ENCODE measurements at regions not wholly inside any gene's neighbourhood (a gene's known extent, or its start where the extent isn't known, plus 50 kb on each side); places are given as distances from the start of the nearest gene placed in this dataset.
"Not testable (repeated sequence)": the region's sequence is repeated elsewhere in the genome, so short reads cannot be mapped to it uniquely, and the experiment has no call there.

DNA sequence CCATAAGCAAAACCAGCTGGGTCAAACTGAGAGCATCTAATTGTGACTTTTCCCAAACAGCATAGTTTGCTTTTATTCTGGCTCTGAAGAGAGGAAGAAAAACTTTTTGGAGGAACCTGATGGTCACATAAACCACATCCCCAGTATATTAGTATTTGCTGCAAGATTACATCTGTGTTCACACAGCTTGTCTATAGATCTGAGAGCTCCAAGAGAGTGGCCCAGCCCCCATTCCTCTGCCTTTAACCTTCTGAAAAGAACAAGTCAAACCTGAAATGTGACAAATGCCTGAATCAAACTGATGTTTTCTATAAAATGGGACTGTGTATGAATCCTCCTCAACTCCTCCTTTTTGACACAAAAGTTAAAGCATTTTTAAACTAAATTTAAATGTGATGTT lies 435.2 kb downstream of the ZNF479 start:
- intact Hi-C loops (cut with DNase I); H3K9me3 ChIP-seq: not testable (repeated sequence)

DNA sequence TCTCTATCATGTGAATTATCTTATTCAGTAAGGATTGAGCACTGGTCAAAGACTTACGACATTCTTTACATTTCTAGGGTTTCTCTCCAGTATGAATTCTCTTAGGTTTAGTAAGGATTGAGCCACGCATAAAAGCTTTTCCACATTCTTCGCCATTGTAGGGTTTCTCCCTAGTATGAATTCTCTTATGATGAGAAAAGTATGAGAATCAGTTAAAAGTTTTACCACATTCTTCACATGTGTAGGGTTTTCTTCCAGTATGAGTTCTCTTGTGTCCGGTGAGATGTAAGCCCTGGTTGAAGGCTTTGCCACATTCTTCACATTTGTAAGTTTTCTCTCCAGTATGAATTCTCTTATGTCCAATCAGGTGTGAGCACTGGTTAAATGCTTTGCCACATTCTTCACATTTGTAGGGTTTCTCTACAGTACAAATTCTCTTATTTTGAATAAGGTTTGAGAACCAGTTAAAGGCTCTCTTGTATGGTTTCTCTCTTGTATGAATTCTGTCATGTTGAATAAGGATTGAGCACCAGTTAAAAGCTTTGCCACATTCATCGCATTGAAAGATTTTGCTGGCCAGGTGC lies 445.9 kb downstream of the ZNF479 start:
- no peak overlapping the region for H3K27ac ChIP-seq
- no peaks in the 10 kb centered on the region for H3K4me1 ChIP-seq
- no peaks in the 10 kb centered on the region for H3K27me3 ChIP-seq
- TF ChIP-seq CTCF (IDR thresholded peaks at IDR 0.05) (no peak), POLR2A (IDR thresholded peaks at IDR 0.05) (no peak)
- H3K9me3 ChIP-seq = peaks cover 0 to 18% (median 5%) of the 10 kb centered on the region in 4 donors
- DNase-seq (no peak), ATAC-seq (no peak)
- intact Hi-C loops (cut with DNase I) = no loop called here
- WGBS (ENCODE audit: insufficient coverage, low coverage, low lambda C conversion rate, missing lambda C conversion rate) = 62% methylated on average over 5 of the region's 5 CpGs
- H3K36me3 ChIP-seq = no peaks in the 10 kb centered on the region
- H3K4me3 ChIP-seq = no peak overlapping the region

More for the DNA sequence above, 435.2 kb downstream of the ZNF479 start:
- not testable (repeated sequence) for H3K4me1 ChIP-seq, H3K27ac ChIP-seq, H3K36me3 ChIP-seq, H3K4me3 ChIP-seq, ATAC-seq, H3K27me3 ChIP-seq, DNase-seq

- no peak for ATAC-seq
- Histone ChIP-seq H3K4me1 (no peaks in the 10 kb centered on the region), H3K36me3 (no peaks in the 10 kb centered on the region), H3K27ac (no peak overlapping the region), H3K27me3 (no peaks in the 10 kb centered on the region), H3K4me3 (no peak overlapping the region), H3K9me3 (peaks cover 0 to 16% (median under 1%) of the 10 kb centered on the region in 4 donors)
- intact Hi-C loops (cut with DNase I) = no loop called here
- no peak for DNase-seq
- WGBS (ENCODE audit: insufficient coverage, low coverage, low lambda C conversion rate, missing lambda C conversion rate) = 60% methylated on average over 6 of the region's 6 CpGs
- TF ChIP-seq POLR2A (IDR thresholded peaks at IDR 0.05) = no peak
- no peak for TF ChIP-seq CTCF (IDR thresholded peaks at IDR 0.05)
Measured at GRCh38 chr7:56639173-56639746, 493.0 kb downstream of the ZNF479 start.

GRCh38 chr7:56609852-56610355 lies 493.7 kb upstream of the NUPR2 start:
- Histone ChIP-seq H3K4me1 (no peaks in the 10 kb centered on the region), H3K27ac (no peak overlapping the region), H3K27me3 (no peaks in the 10 kb centered on the region), H3K4me3 (no peak overlapping the region), H3K9me3 (no peaks in the 10 kb centered on the region), H3K36me3 (no peaks in the 10 kb centered on the region)
- DNase-seq = no peak
- 32% methylated on average over 2 of the region's 2 CpGs for WGBS (ENCODE audit: insufficient coverage, low coverage, low lambda C conversion rate, missing lambda C conversion rate)
- intact Hi-C loops (cut with DNase I) = no loop called here
- ATAC-seq = no peak
- no peak for TF ChIP-seq CTCF (IDR thresholded peaks at IDR 0.05)
- no peak for TF ChIP-seq POLR2A (IDR thresholded peaks at IDR 0.05)

- Histone ChIP-seq H3K27ac (no peak overlapping the region), H3K4me1 (no peaks in the 10 kb centered on the region), H3K36me3 (no peaks in the 10 kb centered on the region), H3K4me3 (no peak overlapping the region), H3K27me3 (no peaks in the 10 kb centered on the region), H3K9me3 (no peaks in the 10 kb centered on the region)
- no peak for DNase-seq
- intact Hi-C loops (cut with DNase I) = no loop called here
- TF ChIP-seq POLR2A (IDR thresholded peaks at IDR 0.05) = no peak
- TF ChIP-seq CTCF (IDR thresholded peaks at IDR 0.05) = no peak
- WGBS (ENCODE audit: insufficient coverage, low coverage, low lambda C conversion rate, missing lambda C conversion rate) = 35% methylated on average over 6 of the region's 19 CpGs
- no peak for ATAC-seq
Measured at GRCh38 chr7:56605146-56605545, 488.9 kb upstream of the NUPR2 start.

All from right lobe of liver (tissue), 6 donors.